ENCODE measurements at regions not wholly inside any gene's neighbourhood (a gene's known extent, or its start where the extent isn't known, plus 50 kb on each side); places are given as distances from the start of the nearest gene placed in this dataset.
"Not testable (repeated sequence)": the region's sequence is repeated elsewhere in the genome, so short reads cannot be mapped to it uniquely, and the experiment has no call there.

- Mint-ChIP-seq H3K36me3 (no peaks in the 10 kb centered on the region), H3K4me3 (no peak overlapping the region), H3K27me3 (no peaks in the 10 kb centered on the region), H3K27ac (no peak overlapping the region), H3K4me1 (no peaks in the 10 kb centered on the region), H3K9me3 (peaks cover 0 to 4% (median 0%) of the 10 kb centered on the region in 3 donors)
Measured at GRCh38 chr7:81462672-81463071, 307.2 kb downstream of the HGF start.

DNA sequence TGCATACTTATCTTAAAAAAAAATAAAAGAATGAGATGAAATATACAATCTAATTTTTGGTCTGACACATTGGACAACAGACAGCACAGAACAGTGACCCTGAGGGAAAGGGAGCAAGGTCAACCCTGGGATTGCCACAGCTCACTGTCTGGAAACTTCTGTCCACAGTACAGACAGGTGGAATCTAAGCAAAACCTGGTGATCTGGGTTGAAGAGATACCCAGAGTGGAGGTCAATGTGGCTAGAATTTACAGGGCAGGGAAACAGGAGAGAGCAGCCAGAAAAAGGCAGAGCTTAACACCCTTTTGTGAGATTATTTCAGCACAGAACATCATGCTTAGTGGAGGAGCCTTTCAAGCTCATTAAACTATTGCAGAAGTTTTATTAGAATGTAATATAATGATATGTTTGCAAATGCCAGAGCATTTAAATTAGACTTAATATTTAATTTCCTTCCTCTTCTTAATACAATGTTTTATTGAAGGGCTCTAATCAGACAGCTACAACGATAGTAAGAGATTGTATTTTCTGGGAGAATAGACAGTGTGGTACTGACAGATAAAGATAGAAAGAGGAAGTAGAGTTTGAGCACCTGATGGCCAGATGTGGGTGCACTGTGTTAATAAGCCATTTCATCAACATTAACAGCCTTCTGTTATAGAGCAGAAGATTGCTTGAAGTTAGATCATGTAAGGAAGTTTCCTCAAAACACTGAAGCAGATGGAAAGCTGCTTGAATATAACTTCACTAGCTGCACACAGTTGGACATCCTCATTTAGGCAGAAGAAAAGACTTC, 309.4 kb downstream of the HGF start:
- Mint-ChIP-seq H3K27ac (no peak overlapping the region), H3K36me3 (no peaks in the 10 kb centered on the region), H3K27me3 (no peaks in the 10 kb centered on the region), H3K4me1 (peaks cover 0 to 1% (median 0%) of the 10 kb centered on the region in 3 donors), H3K4me3 (no peak overlapping the region), H3K9me3 (peaks cover 0 to 8% (median 1%) of the 10 kb centered on the region in 3 donors)

DNA sequence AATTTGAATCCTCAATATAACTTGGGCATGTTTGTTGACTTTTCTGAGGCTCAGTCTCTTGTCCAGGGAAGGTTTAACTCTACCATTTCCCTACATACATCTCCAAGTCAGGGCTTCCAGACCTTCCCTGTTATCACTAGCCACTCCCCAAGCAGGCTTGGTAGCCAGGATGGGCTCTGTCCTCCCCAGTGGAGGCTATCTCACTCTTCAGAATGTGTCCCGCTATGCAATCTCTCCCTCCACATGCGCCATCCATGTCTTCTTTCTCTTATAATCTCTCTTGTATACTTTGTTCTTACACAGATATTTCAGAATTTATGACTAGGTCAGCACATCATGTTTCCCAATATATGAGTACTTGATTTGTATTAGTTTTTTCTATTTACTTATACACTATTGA, 310.4 kb downstream of the HGF start:
- Mint-ChIP-seq H3K27me3 (no peaks in the 10 kb centered on the region), H3K4me1 (peaks cover 0 to 1% (median 0%) of the 10 kb centered on the region in 3 donors), H3K36me3 (no peaks in the 10 kb centered on the region), H3K27ac (no peak overlapping the region), H3K9me3 (peaks cover 0 to 7% (median 1%) of the 10 kb centered on the region in 3 donors), H3K4me3 (no peak overlapping the region)

GRCh38 chr7:81457852-81458522, 311.9 kb downstream of the HGF start:
- Mint-ChIP-seq H3K27me3 (no peaks in the 10 kb centered on the region), H3K36me3 (no peaks in the 10 kb centered on the region), H3K9me3 (peaks cover 0 to 7% (median 1%) of the 10 kb centered on the region in 3 donors), H3K4me3 (no peak overlapping the region), H3K27ac (no peak overlapping the region), H3K4me1 (peaks cover 0 to 1% (median 0%) of the 10 kb centered on the region in 3 donors)

GRCh38 chr7:81453770-81454169, 316.1 kb downstream of the HGF start:
- H3K9me3 Mint-ChIP-seq, result peaks cover 0 to 15% (median 3%) of the 10 kb centered on the region in 3 donors
- H3K4me3 Mint-ChIP-seq, H3K36me3 Mint-ChIP-seq, H3K4me1 Mint-ChIP-seq, H3K27me3 Mint-ChIP-seq, H3K27ac Mint-ChIP-seq: not testable (repeated sequence)

GRCh38 chr7:81449105-81449504, 320.7 kb downstream of the HGF start:
- H3K9me3 Mint-ChIP-seq, result peaks cover 0 to 9% (median 1%) of the 10 kb centered on the region in 3 donors
- H3K4me3 Mint-ChIP-seq, result no peak overlapping the region
- no peaks in the 10 kb centered on the region for H3K27me3 Mint-ChIP-seq
- H3K36me3 Mint-ChIP-seq, result peaks cover 2% of the 10 kb centered on the region
- H3K27ac Mint-ChIP-seq, result no peak overlapping the region
- no peaks in the 10 kb centered on the region for H3K4me1 Mint-ChIP-seq

- Mint-ChIP-seq H3K27ac (no peak overlapping the region), H3K36me3 (peaks cover 2% of the 10 kb centered on the region), H3K4me3 (no peak overlapping the region), H3K9me3 (peaks cover 0 to 9% (median 1%) of the 10 kb centered on the region in 3 donors), H3K27me3 (no peaks in the 10 kb centered on the region), H3K4me1 (no peaks in the 10 kb centered on the region)
Measured at GRCh38 chr7:81447351-81447952, 322.4 kb downstream of the HGF start.

DNA sequence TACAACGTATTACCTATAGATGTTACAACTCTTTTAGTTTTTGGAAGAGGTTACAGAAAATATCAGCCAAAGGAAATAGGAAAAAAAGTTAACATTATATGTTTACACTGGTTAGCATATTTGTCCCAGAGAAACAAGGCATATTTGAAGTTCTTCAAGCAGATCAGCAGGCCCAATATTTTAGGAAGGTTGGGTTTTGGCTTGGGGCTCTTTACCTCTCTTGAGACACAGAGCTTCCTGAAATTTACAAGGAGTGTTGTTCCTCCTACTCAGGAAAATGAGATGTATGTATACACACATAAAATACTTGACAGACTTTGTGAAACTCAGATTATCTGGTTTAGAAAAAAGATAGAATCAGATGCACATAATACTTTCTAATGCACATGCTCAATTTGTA, 323.6 kb downstream of the HGF start:
- Mint-ChIP-seq H3K36me3 (peaks cover 2% of the 10 kb centered on the region), H3K27ac (no peak overlapping the region), H3K9me3 (peaks cover 0 to 3% (median 1%) of the 10 kb centered on the region in 3 donors), H3K4me3 (no peak overlapping the region), H3K27me3 (no peaks in the 10 kb centered on the region), H3K4me1 (no peaks in the 10 kb centered on the region)

DNA sequence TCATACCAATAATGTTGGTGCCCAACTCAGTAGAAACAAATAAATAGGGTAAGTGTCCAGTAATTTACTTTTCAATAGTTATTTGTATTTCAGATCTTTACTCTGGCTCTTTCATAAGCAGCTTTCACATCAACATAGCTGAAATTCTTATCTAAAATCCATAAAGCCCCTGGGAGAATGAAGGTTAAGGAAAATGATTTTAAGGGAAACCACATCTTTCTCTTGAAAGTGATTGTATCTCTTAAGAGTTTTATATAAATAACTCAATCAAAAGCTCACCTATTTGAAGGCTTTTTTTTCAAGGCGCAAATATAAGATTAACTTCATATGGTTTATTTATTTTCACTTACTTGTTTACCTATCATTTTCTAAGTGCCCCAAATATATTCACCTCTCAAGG, 324.4 kb downstream of the HGF start:
- Mint-ChIP-seq H3K27ac (no peak overlapping the region), H3K4me1 (no peaks in the 10 kb centered on the region), H3K9me3 (peaks cover 0 to 4% (median 3%) of the 10 kb centered on the region in 3 donors), H3K27me3 (no peaks in the 10 kb centered on the region), H3K36me3 (peaks cover 2% of the 10 kb centered on the region), H3K4me3 (no peak overlapping the region)

GRCh38 chr7:81441750-81442149, 328.1 kb downstream of the HGF start:
- no peaks in the 10 kb centered on the region for H3K4me1 Mint-ChIP-seq
- H3K27ac Mint-ChIP-seq, result no peak overlapping the region
- H3K9me3 Mint-ChIP-seq, result peaks cover 5 to 6% (median 6%) of the 10 kb centered on the region in 3 donors
- H3K4me3 Mint-ChIP-seq, result no peak overlapping the region
- no peaks in the 10 kb centered on the region for H3K36me3 Mint-ChIP-seq
- H3K27me3 Mint-ChIP-seq, result no peaks in the 10 kb centered on the region

- H3K27me3 Mint-ChIP-seq, result no peaks in the 10 kb centered on the region
- peaks cover 6 to 7% (median 6%) of the 10 kb centered on the region in 3 donors for H3K9me3 Mint-ChIP-seq
- H3K27ac Mint-ChIP-seq, result no peak overlapping the region
- no peak overlapping the region for H3K4me3 Mint-ChIP-seq
- no peaks in the 10 kb centered on the region for H3K4me1 Mint-ChIP-seq
- no peaks in the 10 kb centered on the region for H3K36me3 Mint-ChIP-seq
Measured at GRCh38 chr7:81439591-81439990, 330.3 kb downstream of the HGF start.

- not testable (repeated sequence) for H3K36me3 Mint-ChIP-seq
Measured at GRCh38 chr7:81437160-81437559, 332.7 kb downstream of the HGF start.

DNA sequence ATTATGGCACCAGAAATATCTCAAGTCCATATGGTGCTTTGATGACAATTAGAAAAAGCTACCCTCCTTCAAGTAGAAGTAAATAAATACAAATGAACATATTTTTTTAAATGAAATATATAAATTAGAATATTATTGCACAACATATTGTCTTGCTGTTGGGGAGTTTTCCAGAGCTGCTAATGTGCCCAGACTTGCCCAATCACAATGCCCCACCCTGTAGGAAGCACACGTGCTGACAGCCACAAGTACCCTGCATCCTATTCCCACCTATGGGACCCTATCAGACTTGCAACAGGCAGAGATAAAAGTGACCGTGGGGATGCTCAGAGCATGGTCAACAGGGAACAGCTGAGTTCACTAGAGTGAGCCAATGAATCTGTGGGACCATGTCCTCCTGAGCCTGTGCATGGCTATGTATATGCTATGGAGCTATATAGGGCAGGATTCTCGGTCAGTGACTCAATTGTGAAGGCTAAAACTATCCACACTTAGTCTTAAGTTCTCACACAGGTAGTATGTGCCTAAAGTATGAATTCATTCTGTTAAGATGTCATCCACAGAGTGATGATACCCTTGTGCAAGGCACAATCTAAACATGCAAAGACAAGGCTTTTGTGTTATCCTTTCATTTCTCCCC, 336.0 kb downstream of the HGF start:
- H3K4me1 Mint-ChIP-seq, result no peaks in the 10 kb centered on the region
- H3K36me3 Mint-ChIP-seq, result no peaks in the 10 kb centered on the region
- no peak overlapping the region for H3K27ac Mint-ChIP-seq
- H3K27me3 Mint-ChIP-seq, result no peaks in the 10 kb centered on the region
- H3K9me3 Mint-ChIP-seq, result peaks cover 2 to 16% (median 7%) of the 10 kb centered on the region in 3 donors
- H3K4me3 Mint-ChIP-seq, result no peak overlapping the region

More at GRCh38 chr7:81437160-81437559, 332.7 kb downstream of the HGF start:
- H3K4me3 Mint-ChIP-seq, H3K4me1 Mint-ChIP-seq, H3K27me3 Mint-ChIP-seq, H3K27ac Mint-ChIP-seq: not testable (repeated sequence)
- peaks cover 6 to 10% (median 7%) of the 10 kb centered on the region in 3 donors for H3K9me3 Mint-ChIP-seq

GRCh38 chr7:81433206-81433605, 336.6 kb downstream of the HGF start:
- Mint-ChIP-seq H3K27ac (no peak overlapping the region), H3K36me3 (no peaks in the 10 kb centered on the region), H3K9me3 (peaks cover 2 to 16% (median 7%) of the 10 kb centered on the region in 3 donors), H3K27me3 (no peaks in the 10 kb centered on the region), H3K4me3 (no peak overlapping the region), H3K4me1 (no peaks in the 10 kb centered on the region)

DNA sequence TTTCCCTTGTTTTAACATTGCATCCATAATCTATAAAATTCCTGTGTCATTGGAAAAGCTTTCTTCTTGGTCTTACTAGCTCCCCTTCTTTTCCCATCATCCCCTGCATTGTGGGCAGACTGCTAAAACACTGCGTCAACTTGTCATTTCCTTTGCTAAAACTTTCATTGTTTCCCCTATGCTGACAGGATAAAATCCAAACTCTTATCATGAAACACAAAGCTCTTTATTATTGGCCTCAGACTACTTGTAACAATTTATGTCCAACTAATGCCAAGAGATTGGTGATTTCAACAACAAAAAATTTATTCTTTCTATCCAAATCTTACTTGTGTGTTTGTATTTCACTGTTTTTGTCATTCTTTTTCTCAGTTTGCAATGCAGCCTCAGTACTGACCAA, 339.1 kb downstream of the HGF start:
- no peak overlapping the region for H3K27ac Mint-ChIP-seq
- H3K4me3 Mint-ChIP-seq, result no peak overlapping the region
- H3K9me3 Mint-ChIP-seq, result peaks cover 0 to 9% (median 2%) of the 10 kb centered on the region in 3 donors
- no peaks in the 10 kb centered on the region for H3K36me3 Mint-ChIP-seq
- no peaks in the 10 kb centered on the region for H3K27me3 Mint-ChIP-seq
- H3K4me1 Mint-ChIP-seq, result no peaks in the 10 kb centered on the region

Measured in IgD-negative memory B cell (primary cell).